HEK293T (cell line): ENCODE measurements at regions not wholly inside any gene's neighbourhood (a gene's known extent, or its start where the extent isn't known, plus 50 kb on each side); places are given as distances from the start of the nearest gene placed in this dataset.

Source experiments
- CTCF ChIA-PET: fragments of 350-600 bp; formaldehyde crosslinking; extraction: SDS; loops from one replicate; lab custom pipeline; 2021; ENCODE audit warnings: antibody characterized with exemption, inconsistent platforms; lab: Yijun Ruan, JAX
- POLR2A ChIA-PET: fragments of 350-600 bp; formaldehyde crosslinking; extraction: SDS; loops from one replicate; lab custom pipeline; 2020; ENCODE audit warnings: antibody characterized with exemption, inconsistent platforms; lab: Yijun Ruan, JAX
- DNase-seq: peaks from one replicate; pipeline ENCODE4 v3.0.0; 2012; ENCODE audit warnings: mixed read lengths; ENCODE audit errors: extremely low spot score
- ARNT ChIP-seq: fragments of 450-650 bp; IDR thresholded peaks from 2 replicates; pipeline ENCODE4 v1.6.1; 2017; ENCODE audit warnings: mild to moderate bottlenecking
- BHLHE40 ChIP-seq: fragments of 450-650 bp; IDR thresholded peaks from 2 replicates; pipeline ENCODE4 v1.6.1; 2016; ENCODE audit warnings: mild to moderate bottlenecking, moderate library complexity, borderline replicate concordance
- CTBP1 ChIP-seq: fragments of 450-650 bp; IDR thresholded peaks from 2 replicates; pipeline ENCODE4 v1.6.1; 2016; ENCODE audit warnings: borderline replicate concordance
- ELF4 ChIP-seq: fragments of 450-650 bp; IDR thresholded peaks from 2 replicates; pipeline ENCODE4 v1.6.1; 2017; ENCODE audit warnings: antibody characterized with exemption
- FOXA1 ChIP-seq: fragments of 450-650 bp; IDR thresholded peaks from 2 replicates; pipeline ENCODE4 v1.6.1; 2016; ENCODE audit warnings: mild to moderate bottlenecking
- FOXK2 ChIP-seq: fragments of 450-650 bp; IDR thresholded peaks from 2 replicates; pipeline ENCODE4 v1.6.1; 2016; ENCODE audit warnings: mild to moderate bottlenecking
- FOXM1 ChIP-seq: fragments of 450-650 bp; IDR thresholded peaks from 2 replicates; pipeline ENCODE4 v1.6.1; 2017; ENCODE audit warnings: mild to moderate bottlenecking, borderline replicate concordance
- HDGF ChIP-seq: fragments of 450-650 bp; IDR thresholded peaks from 2 replicates; pipeline ENCODE4 v1.6.1; 2017; ENCODE audit warnings: antibody characterized with exemption, borderline replicate concordance
- L3MBTL2 ChIP-seq: fragments of 450-650 bp; conservative IDR thresholded peaks from 2 replicates; pipeline ENCODE4 v1.6.1; 2016; ENCODE audit warnings: mild to moderate bottlenecking
- LEF1 ChIP-seq: fragments of 450-650 bp; IDR thresholded peaks from 2 replicates; pipeline ENCODE4 v1.6.1; 2017; ENCODE audit warnings: mild to moderate bottlenecking, borderline replicate concordance
- NFRKB ChIP-seq: fragments of 450-650 bp; IDR thresholded peaks from 2 replicates; pipeline ENCODE4 v1.6.1; 2016; ENCODE audit warnings: mild to moderate bottlenecking, moderate library complexity
- SP1 ChIP-seq: fragments of 450-650 bp; IDR thresholded peaks from 2 replicates; pipeline ENCODE4 v1.6.1; 2017
- SUZ12 ChIP-seq: fragments of 450-650 bp; IDR thresholded peaks from 2 replicates; pipeline ENCODE4 v1.6.1; 2016; ENCODE audit warnings: mild to moderate bottlenecking
- TARDBP ChIP-seq: fragments of 450-650 bp; IDR thresholded peaks from 2 replicates; pipeline ENCODE4 v1.6.1; 2016
- ZNF384 ChIP-seq: fragments of 450-650 bp; IDR thresholded peaks from 2 replicates; pipeline ENCODE4 v1.6.1; 2016
- TF ChIP-seq, protein P1 (sequence below): fragments of 450-650 bp; IDR thresholded peaks from 2 replicates; pipeline ENCODE4 v1.6.1; 2016

DNA sequence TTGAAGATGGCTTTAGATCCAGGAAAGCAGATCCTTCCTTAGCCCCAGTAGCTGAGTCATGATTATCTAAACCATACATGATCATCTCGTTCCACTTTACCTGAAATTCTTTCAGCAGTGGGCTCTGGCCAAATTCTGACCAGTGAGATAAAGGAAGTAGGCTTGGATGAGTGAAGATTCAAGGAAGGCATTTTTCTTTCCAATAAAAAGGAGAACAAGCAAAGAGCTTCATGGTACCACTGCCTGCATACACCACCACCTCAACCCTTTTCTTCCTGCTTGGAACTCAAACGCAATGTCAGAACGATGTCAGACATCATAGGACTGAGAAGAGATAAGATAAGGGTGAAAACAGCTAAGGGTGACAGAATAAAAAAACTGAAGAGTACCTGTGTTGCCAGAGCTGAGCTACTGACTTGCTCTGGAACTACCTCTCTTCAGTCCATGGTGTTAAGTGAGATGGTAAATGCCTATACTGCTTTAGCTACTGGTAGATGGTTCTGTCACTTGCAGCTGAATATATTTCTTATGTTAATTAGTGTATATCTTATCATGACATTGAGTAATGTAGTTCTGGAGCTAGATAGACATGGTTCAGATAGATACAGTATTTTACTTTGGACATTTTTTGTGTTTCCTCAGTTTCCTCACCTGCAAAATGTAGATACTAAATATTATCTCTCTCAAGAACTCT, 58.7 kb upstream of the ACVR1 start:
- TF ChIP-seq ARNT, result no peak
- no peak for TF ChIP-seq BHLHE40
- TF ChIP-seq HDGF, result no peak
- TF ChIP-seq, protein P1, sequence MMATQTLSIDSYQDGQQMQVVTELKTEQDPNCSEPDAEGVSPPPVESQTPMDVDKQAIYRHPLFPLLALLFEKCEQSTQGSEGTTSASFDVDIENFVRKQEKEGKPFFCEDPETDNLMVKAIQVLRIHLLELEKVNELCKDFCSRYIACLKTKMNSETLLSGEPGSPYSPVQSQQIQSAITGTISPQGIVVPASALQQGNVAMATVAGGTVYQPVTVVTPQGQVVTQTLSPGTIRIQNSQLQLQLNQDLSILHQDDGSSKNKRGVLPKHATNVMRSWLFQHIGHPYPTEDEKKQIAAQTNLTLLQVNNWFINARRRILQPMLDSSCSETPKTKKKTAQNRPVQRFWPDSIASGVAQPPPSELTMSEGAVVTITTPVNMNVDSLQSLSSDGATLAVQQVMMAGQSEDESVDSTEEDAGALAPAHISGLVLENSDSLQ, result no peak
- no peak for TF ChIP-seq SP1
- no peak for TF ChIP-seq FOXA1
- TF ChIP-seq L3MBTL2, result no peak
- TF ChIP-seq ELF4, result no peak
- TF ChIP-seq FOXK2, result no peak
- no peak for TF ChIP-seq LEF1
- TF ChIP-seq NFRKB, result no peak
- TF ChIP-seq CTBP1, result no peak
- no peak for TF ChIP-seq SUZ12
- TF ChIP-seq TARDBP, result no peak
- no peak for TF ChIP-seq FOXM1
- TF ChIP-seq ZNF384, result no peak
- CTCF ChIA-PET, result interaction anchor here (0.8 kb wide), 1 partner anchor 9 kb away, joined by 3 read pairs; no protein-coding TSS in a partner anchor
- no peak for DNase-seq
- POLR2A ChIA-PET, result no interaction called here

DNA sequence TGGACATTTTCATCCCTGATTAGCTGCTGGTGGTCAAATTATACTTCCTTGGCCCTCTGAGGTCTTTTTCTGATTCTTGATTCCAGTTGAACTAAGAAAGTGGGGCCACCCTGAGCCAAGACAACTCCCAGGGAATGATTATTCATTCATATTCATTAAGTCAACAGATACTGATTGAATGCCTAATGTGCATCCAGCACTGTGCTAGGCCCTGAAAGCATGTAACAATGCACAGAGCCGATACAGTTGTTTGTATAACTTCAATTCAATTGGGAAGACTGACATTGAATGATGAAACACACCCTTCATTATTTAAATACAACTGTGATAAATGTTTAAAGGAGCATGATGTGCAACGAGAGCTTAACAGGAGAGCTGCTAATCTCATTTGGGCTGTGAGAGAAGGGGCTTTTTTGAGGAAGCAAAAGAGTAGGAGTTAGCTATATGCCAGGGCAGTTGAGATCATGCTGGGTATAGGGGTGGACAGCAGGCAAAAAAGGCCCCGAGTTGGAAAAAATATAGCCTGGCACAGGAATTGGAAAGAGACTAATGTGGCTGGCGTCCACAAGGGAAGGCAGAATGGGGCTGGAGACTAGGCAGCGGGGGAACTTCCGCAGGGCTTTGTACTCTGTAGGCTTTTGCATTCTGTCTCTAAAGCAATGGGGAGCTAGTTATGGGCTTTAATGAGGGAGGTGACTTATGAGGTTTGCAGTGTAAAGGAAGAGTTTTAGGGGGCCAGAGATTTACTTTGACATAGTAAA, 57.2 kb upstream of the ACVR1 start:
- POLR2A ChIA-PET, result no interaction called here
- DNase-seq, result no peak
- TF ChIP-seq NFRKB, result no peak
- no peak for TF ChIP-seq CTBP1
- TF ChIP-seq SUZ12, result no peak
- no peak for TF ChIP-seq BHLHE40
- TF ChIP-seq FOXM1, result no peak
- TF ChIP-seq, protein P1, result no peak
- no peak for TF ChIP-seq HDGF
- TF ChIP-seq FOXK2, result no peak
- no peak for TF ChIP-seq FOXA1
- no peak for TF ChIP-seq SP1
- TF ChIP-seq ELF4, result no peak
- no peak for TF ChIP-seq ARNT
- no peak for TF ChIP-seq ZNF384
- TF ChIP-seq L3MBTL2, result no peak
- no peak for TF ChIP-seq TARDBP
- no peak for TF ChIP-seq LEF1
- CTCF ChIA-PET, result interaction anchor here (0.6 kb wide), 1 partner anchor 157 kb away, joined by 3 read pairs; no protein-coding TSS in a partner anchor

DNA sequence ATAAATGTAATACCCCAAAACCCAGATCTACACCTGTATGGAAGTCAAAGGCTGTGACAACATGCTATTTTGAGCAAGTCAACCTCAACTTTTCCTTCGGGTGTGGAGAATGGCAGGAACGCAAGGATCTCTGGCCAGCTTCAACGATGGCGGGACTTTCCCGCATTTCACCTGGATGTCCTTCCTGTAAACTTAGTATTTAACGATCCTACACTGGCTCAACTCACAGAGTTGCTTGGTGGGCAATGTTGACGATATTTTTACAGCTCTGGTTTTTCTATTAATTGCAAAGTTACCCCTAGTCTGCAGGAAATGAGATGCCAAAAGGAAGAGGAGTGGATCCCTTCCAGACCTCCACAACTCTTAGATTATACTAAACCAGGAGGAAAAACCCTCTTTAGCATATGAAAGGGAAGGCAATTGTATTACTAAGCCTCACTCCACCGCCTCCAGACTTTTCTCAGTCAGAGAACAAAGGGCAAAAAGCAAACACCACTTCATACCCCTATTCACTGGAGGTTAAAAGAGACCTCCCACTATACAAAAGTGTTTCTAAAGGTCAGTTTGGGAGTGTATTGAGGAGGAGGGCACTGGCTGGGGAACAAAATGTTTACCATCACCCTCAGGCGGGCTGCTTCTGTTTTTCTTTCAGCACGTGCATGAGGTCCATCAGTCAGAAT, 56.5 kb upstream of the ACVR1 start:
- POLR2A ChIA-PET, result no interaction called here

DNA sequence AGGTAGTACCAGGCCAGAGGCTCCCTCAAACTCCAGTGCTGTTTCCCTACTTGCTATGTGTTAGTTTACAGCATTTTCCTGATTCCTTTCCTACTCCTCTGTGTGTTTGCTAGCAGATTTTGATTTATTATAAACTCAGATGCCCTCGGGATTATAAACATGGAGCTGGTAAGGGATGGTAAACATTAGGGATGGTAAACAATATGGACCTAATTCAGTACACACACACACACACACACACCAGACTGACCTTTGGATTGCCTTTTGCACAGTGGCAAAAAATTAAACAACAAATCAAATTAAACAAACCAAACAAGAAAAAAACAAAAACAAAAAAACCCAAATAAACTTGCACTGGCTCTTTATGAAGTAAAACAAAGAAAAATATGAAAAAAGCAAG, 55.4 kb upstream of the ACVR1 start:
- ChIA-PET CTCF (no interaction called here), POLR2A (no interaction called here)
- TF ChIP-seq LEF1 (no peak), FOXK2 (no peak), FOXA1 (no peak), HDGF (no peak), L3MBTL2 (no peak), NFRKB (no peak), TARDBP (no peak), BHLHE40 (no peak)
- TF ChIP-seq, protein P1, result no peak
- no peak for DNase-seq

More for the DNA sequence above, 56.5 kb upstream of the ACVR1 start:
- CTCF ChIA-PET, result no interaction called here
- no peak for DNase-seq
- no peak for TF ChIP-seq TARDBP
- no peak for TF ChIP-seq CTBP1
- TF ChIP-seq HDGF, result no peak
- no peak for TF ChIP-seq NFRKB
- TF ChIP-seq LEF1, result no peak
- TF ChIP-seq L3MBTL2, result no peak
- TF ChIP-seq, protein P1, result no peak
- no peak for TF ChIP-seq SUZ12
- TF ChIP-seq ARNT, result no peak
- no peak for TF ChIP-seq FOXM1
- no peak for TF ChIP-seq ZNF384
- TF ChIP-seq SP1, result no peak
- TF ChIP-seq FOXA1, result no peak
- TF ChIP-seq ELF4, result no peak
- TF ChIP-seq FOXK2, result no peak
- no peak for TF ChIP-seq BHLHE40
